ENCODE measurements at regions not wholly inside any gene's neighbourhood (a gene's known extent, or its start where the extent isn't known, plus 50 kb on each side); places are given as distances from the start of the nearest gene placed in this dataset.

GRCh38 chr6:141140905-141141304 is 991.8 kb upstream of the GJE1 start:
- no peak for DNase-seq (ENCODE audit: low spot score)
- POLR2A ChIA-PET (ENCODE audit: low non-redundant PET): no interaction called here
- no peak overlapping the region for H3K27ac ChIP-seq (ENCODE audit: low read depth, low read length, poor library complexity, severe bottlenecking)
- no peaks in the 10 kb centered on the region for H3K36me3 ChIP-seq (ENCODE audit: insufficient read depth, low read length, poor library complexity, severe bottlenecking)
- BruUV-seq (replicated peaks): no TSS peak
- CTCF ChIA-PET: no interaction called here
- no peaks in the 10 kb centered on the region for H3K4me1 ChIP-seq (ENCODE audit: insufficient read depth, low read length, poor library complexity, severe bottlenecking)
- no peak overlapping the region for H3K4me3 ChIP-seq (ENCODE audit: low read depth, low read length, poor library complexity, severe bottlenecking)
- no peaks in the 10 kb centered on the region for H3K9me3 ChIP-seq (ENCODE audit: low read depth, low read length, poor library complexity, severe bottlenecking)
- intact Hi-C loops (cut with micrococcal nuclease; ENCODE audit: unreplicated experiment): no loop called here
- no peaks in the 10 kb centered on the region for H3K27me3 ChIP-seq (replicated peaks; ENCODE audit: insufficient read depth, low read depth, low read length, poor library complexity)
- no peak for TF ChIP-seq EZH2 (IDR thresholded peaks at IDR 0.05; ENCODE audit: borderline replicate concordance, low read depth, low read length, poor library complexity, severe bottlenecking)

DNA sequence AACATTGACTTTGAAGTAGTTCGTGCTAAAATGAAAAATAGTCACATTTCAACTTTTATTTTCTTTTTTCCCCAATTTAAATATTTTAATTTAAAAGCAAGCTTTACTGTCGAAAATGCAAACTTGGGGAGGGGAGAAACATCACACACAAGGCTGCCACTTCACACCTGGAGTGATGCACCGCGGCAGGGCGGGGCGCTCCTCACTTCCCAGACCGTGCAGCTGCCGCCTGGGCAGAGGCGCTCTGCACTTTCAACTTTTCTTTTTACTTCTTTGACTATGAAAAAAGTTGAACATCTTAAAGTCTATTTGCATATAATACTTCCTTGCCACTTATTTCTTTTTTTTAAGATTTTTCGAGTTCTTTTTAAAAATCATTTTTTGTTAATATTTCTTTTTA is 993.3 kb upstream of the GJE1 start:
- intact Hi-C loops (cut with micrococcal nuclease; ENCODE audit: unreplicated experiment): no loop called here
- Histone ChIP-seq H3K36me3 (ENCODE audit: insufficient read depth, low read length, poor library complexity, severe bottlenecking) (no peaks in the 10 kb centered on the region), H3K27ac (ENCODE audit: low read depth, low read length, poor library complexity, severe bottlenecking) (no peak overlapping the region), H3K27me3 (replicated peaks; ENCODE audit: insufficient read depth, low read depth, low read length, poor library complexity) (no peaks in the 10 kb centered on the region), H3K4me3 (ENCODE audit: low read depth, low read length, poor library complexity, severe bottlenecking) (no peak overlapping the region), H3K9me3 (ENCODE audit: low read depth, low read length, poor library complexity, severe bottlenecking) (no peaks in the 10 kb centered on the region), H3K4me1 (ENCODE audit: insufficient read depth, low read length, poor library complexity, severe bottlenecking) (no peaks in the 10 kb centered on the region)
- CTCF ChIA-PET: no interaction called here
- no TSS peak for BruUV-seq (replicated peaks)
- POLR2A ChIA-PET (ENCODE audit: low non-redundant PET): no interaction called here
- DNase-seq (ENCODE audit: low spot score): no peak
- TF ChIP-seq CTCF (conservative IDR thresholded peaks at IDR 0.05; ENCODE audit: low read depth, low read length) (no peak), EZH2 (IDR thresholded peaks at IDR 0.05; ENCODE audit: borderline replicate concordance, low read depth, low read length, poor library complexity, severe bottlenecking) (no peak)

DNA sequence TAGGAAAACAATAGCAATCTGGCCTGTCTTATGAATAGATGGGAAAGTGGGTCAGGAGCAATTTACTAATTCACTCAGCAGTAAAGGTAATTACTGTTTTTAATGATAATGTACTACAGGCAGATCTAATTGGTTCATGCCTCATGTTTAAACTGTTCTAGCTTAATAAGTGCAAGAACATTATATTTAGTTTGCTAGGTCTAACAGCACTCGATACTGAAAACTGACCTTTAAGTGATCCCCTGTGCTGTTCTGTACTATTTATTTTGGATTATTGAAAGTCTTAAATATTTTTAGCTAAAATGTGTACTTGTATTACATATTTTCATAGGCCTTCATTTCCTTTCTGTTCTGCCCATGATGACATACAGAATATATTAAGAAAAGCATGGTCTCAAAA is 998.0 kb upstream of the GJE1 start:
- no peak for DNase-seq (ENCODE audit: low spot score)
- Histone ChIP-seq H3K4me1 (ENCODE audit: insufficient read depth, low read length, poor library complexity, severe bottlenecking) (no peaks in the 10 kb centered on the region), H3K36me3 (ENCODE audit: insufficient read depth, low read length, poor library complexity, severe bottlenecking) (no peaks in the 10 kb centered on the region), H3K9me3 (ENCODE audit: low read depth, low read length, poor library complexity, severe bottlenecking) (no peaks in the 10 kb centered on the region), H3K27me3 (replicated peaks; ENCODE audit: insufficient read depth, low read depth, low read length, poor library complexity) (no peaks in the 10 kb centered on the region), H3K4me3 (ENCODE audit: low read depth, low read length, poor library complexity, severe bottlenecking) (no peak overlapping the region), H3K27ac (ENCODE audit: low read depth, low read length, poor library complexity, severe bottlenecking) (no peak overlapping the region)
- CTCF ChIA-PET: no interaction called here
- TF ChIP-seq CTCF (conservative IDR thresholded peaks at IDR 0.05; ENCODE audit: low read depth, low read length): no peak
- TF ChIP-seq EZH2 (IDR thresholded peaks at IDR 0.05; ENCODE audit: borderline replicate concordance, low read depth, low read length, poor library complexity, severe bottlenecking): no peak
- POLR2A ChIA-PET (ENCODE audit: low non-redundant PET): no interaction called here
- BruUV-seq (replicated peaks): no TSS peak
- intact Hi-C loops (cut with micrococcal nuclease; ENCODE audit: unreplicated experiment): no loop called here

GRCh38 chr6:141133836-141134235 is 998.9 kb upstream of the GJE1 start:
- BruUV-seq (replicated peaks): no TSS peak
- ChIA-PET POLR2A (ENCODE audit: low non-redundant PET) (no interaction called here), CTCF (no interaction called here)
- intact Hi-C loops (cut with micrococcal nuclease; ENCODE audit: unreplicated experiment): no loop called here
- DNase-seq (ENCODE audit: low spot score): no peak
- Histone ChIP-seq H3K27ac (ENCODE audit: low read depth, low read length, poor library complexity, severe bottlenecking) (no peak overlapping the region), H3K9me3 (ENCODE audit: low read depth, low read length, poor library complexity, severe bottlenecking) (no peaks in the 10 kb centered on the region), H3K27me3 (replicated peaks; ENCODE audit: insufficient read depth, low read depth, low read length, poor library complexity) (no peaks in the 10 kb centered on the region), H3K4me3 (ENCODE audit: low read depth, low read length, poor library complexity, severe bottlenecking) (no peak overlapping the region), H3K36me3 (ENCODE audit: insufficient read depth, low read length, poor library complexity, severe bottlenecking) (no peaks in the 10 kb centered on the region), H3K4me1 (ENCODE audit: insufficient read depth, low read length, poor library complexity, severe bottlenecking) (no peaks in the 10 kb centered on the region)
- no peak for TF ChIP-seq EZH2 (IDR thresholded peaks at IDR 0.05; ENCODE audit: borderline replicate concordance, low read depth, low read length, poor library complexity, severe bottlenecking)
- TF ChIP-seq CTCF (conservative IDR thresholded peaks at IDR 0.05; ENCODE audit: low read depth, low read length): no peak

All from A673 (cell line).